A549 (cell line): ENCODE measurements at regions not wholly inside any gene's neighbourhood (a gene's known extent, or its start where the extent isn't known, plus 50 kb on each side); places are given as distances from the start of the nearest gene placed in this dataset.
"Not testable (repeated sequence)": the region's sequence is repeated elsewhere in the genome, so short reads cannot be mapped to it uniquely, and the experiment has no call there.

Experiments used
- ATAC-seq, 2 experiments: fragments of 200-7000 bp in 1 of 2; fragments of >200 bp in 1 of 2; cut with Nextera tagmentation in 1 of 2; cut with Tn5 transposase in 1 of 2; 3 replicates each; pipeline versions ENCODE4 v1.8.0 to v1.9.1; 2018 to 2020; ENCODE audit warnings: mild to moderate bottlenecking in 1 of 2, moderate library complexity in 1 of 2
- CTCF ChIA-PET: fragments of 300-600 bp; sonication (Branson Sonifier 250); formaldehyde crosslinking; extraction: SDS; loops from one replicate; lab custom pipeline; 2021; ENCODE audit warnings: antibody characterized with exemption, inconsistent platforms; lab: Yijun Ruan, JAX
- POLR2A ChIA-PET: fragments of 350-600 bp; formaldehyde crosslinking; extraction: SDS; loops from one replicate; lab custom pipeline; 2021; ENCODE audit warnings: antibody characterized with exemption, inconsistent platforms; lab: Yijun Ruan, JAX
- DNase-seq, 2 experiments: peaks; one replicate each; pipeline versions ENCODE4 v3.0.0 to v3.0.0-alpha.2; 2011 to 2016; ENCODE audit warnings: low read depth in 1 of 2, low spot score in 1 of 2
- FAIRE-seq: peaks from 2 replicates; lab custom pipeline; 2011; peaks lifted over from hg19 to GRCh38; lab: Jason Lieb, UNC
- H3K27ac ChIP-seq, 2 experiments: fragments of >200 bp; sonication (Bioruptor Twin); formaldehyde crosslinking; 3 replicates each; pipeline ENCODE4 v1.5.1; 2016 to 2017
- H3K4me1 ChIP-seq: fragments of >200 bp; sonication (Bioruptor Twin); formaldehyde crosslinking; 3 replicates; pipeline ENCODE4 v1.6.1; 2016
- H3K4me2 ChIP-seq: fragments of >200 bp; sonication (Bioruptor Twin); formaldehyde crosslinking; 3 replicates; pipeline ENCODE4 v1.6.1; 2016
- H3K4me3 ChIP-seq: fragments of >200 bp; sonication (Bioruptor Twin); formaldehyde crosslinking; 3 replicates; pipeline ENCODE4 v1.5.1; 2016
- H3K9me3 ChIP-seq: fragments of >200 bp; sonication (Bioruptor Twin); formaldehyde crosslinking; 3 replicates; pipeline ENCODE4 v1.6.1; 2016
- EHF ChIP-seq: fragments of 250-450 bp; sonication (Bioruptor Pico); IDR thresholded peaks from 2 replicates; pipeline ENCODE4 v1.5.0; 2020; ENCODE audit warnings: mild to moderate bottlenecking
- EP300 ChIP-seq, 2 experiments: fragments of >200 bp; sonication (Bioruptor Twin); formaldehyde crosslinking; IDR thresholded peaks; 2 replicates in 1 of 2; 3 replicates in 1 of 2; pipeline ENCODE4 v1.6.1; 2016 to 2017
- ESRRA ChIP-seq: fragments of 150-350 bp; IDR thresholded peaks from 2 replicates; pipeline ENCODE4 v1.6.1; 2014; ENCODE audit warnings: mild to moderate bottlenecking, low read length, borderline replicate concordance
- GATA3 ChIP-seq: IDR thresholded peaks from 2 replicates; pipeline ENCODE4 v1.6.1; 2012; ENCODE audit warnings: borderline replicate concordance
- HEYL ChIP-seq: fragments of 250-450 bp; sonication (Bioruptor Pico); IDR thresholded peaks from 2 replicates; pipeline ENCODE4 v1.8.0; 2021; ENCODE audit warnings: mild to moderate bottlenecking, moderate library complexity
- HMGXB4 ChIP-seq: fragments of 250-450 bp; sonication (Bioruptor Pico); IDR thresholded peaks from 2 replicates; pipeline ENCODE4 v1.5.0; 2021; ENCODE audit warnings: mild to moderate bottlenecking, moderate library complexity, borderline replicate concordance
- HOXA7 ChIP-seq: fragments of 250-450 bp; sonication (Bioruptor Pico); IDR thresholded peaks from 2 replicates; pipeline ENCODE4 v1.5.0; 2020; ENCODE audit warnings: mild to moderate bottlenecking, moderate library complexity
- JUN ChIP-seq, 2 experiments: fragments of >200 bp; sonication (Bioruptor Twin); formaldehyde crosslinking; IDR thresholded peaks; 2 replicates in 1 of 2; 3 replicates in 1 of 2; pipeline ENCODE4 v1.6.1; 2016 to 2017
- KDM1A ChIP-seq: fragments of 200-600 bp; sonication (generic); IDR thresholded peaks from 2 replicates; pipeline ENCODE4 v1.6.1; 2016; ENCODE audit warnings: low read depth, mild to moderate bottlenecking
- KDM5A ChIP-seq: fragments of 200-600 bp; sonication (generic); IDR thresholded peaks from 2 replicates; pipeline ENCODE4 v1.6.1; 2016; ENCODE audit warnings: antibody characterized with exemption, mild to moderate bottlenecking
- MAFK ChIP-seq: fragments of 450-650 bp; IDR thresholded peaks from 2 replicates; pipeline ENCODE4 v1.6.1; 2014; ENCODE audit not compliant: partially characterized antibody
- MAX ChIP-seq: IDR thresholded peaks from 2 replicates; pipeline ENCODE4 v1.6.1; 2012
- NPAS2 ChIP-seq: fragments of 250-450 bp; sonication (Bioruptor Pico); IDR thresholded peaks from 2 replicates; pipeline ENCODE4 v1.8.0; 2022; ENCODE audit warnings: mild to moderate bottlenecking, moderate library complexity, borderline replicate concordance
- NR3C1 ChIP-seq: fragments of >200 bp; sonication (Bioruptor Twin); formaldehyde crosslinking; IDR thresholded peaks from 3 replicates; pipeline ENCODE4 v1.6.1; 2017
- PBX3 ChIP-seq: IDR thresholded peaks from 2 replicates; pipeline ENCODE4 v1.6.1; 2012
- POLR2A ChIP-seq: IDR thresholded peaks from 2 replicates; pipeline ENCODE4 v1.6.1; 2012; ENCODE audit warnings: mild to moderate bottlenecking, low read length
- RAD21 ChIP-seq, 2 experiments: fragments of >200 bp in 1 of 2; sonication (Bioruptor Twin) in 1 of 2; formaldehyde crosslinking in 1 of 2; IDR thresholded peaks in 1 of 2; conservative IDR thresholded peaks in 1 of 2; 2 replicates in 1 of 2; 3 replicates in 1 of 2; pipeline ENCODE4 v1.6.1; 2012 to 2018; ENCODE audit warnings: inconsistent platforms in 1 of 2
- RARB ChIP-seq: fragments of 250-450 bp; sonication (Bioruptor Pico); IDR thresholded peaks from 2 replicates; pipeline ENCODE4 v1.8.0; 2021; ENCODE audit warnings: mild to moderate bottlenecking, moderate library complexity
- RCOR1 ChIP-seq: fragments of 150-350 bp; IDR thresholded peaks from 2 replicates; pipeline ENCODE4 v1.6.1; 2014; ENCODE audit warnings: antibody characterized with exemption, low read length, low read depth
- RNF2 ChIP-seq: fragments of 200-600 bp; sonication (generic); IDR thresholded peaks from 2 replicates; pipeline ENCODE4 v1.6.1; 2016; ENCODE audit warnings: low read depth, mild to moderate bottlenecking, antibody characterized with exemption, moderate library complexity, borderline replicate concordance
- TFCP2L1 ChIP-seq: fragments of 250-450 bp; sonication (Bioruptor Pico); IDR thresholded peaks from 2 replicates; pipeline ENCODE4 v1.5.0; 2021; ENCODE audit warnings: mild to moderate bottlenecking
- ZFP36 ChIP-seq: fragments of 450-650 bp; IDR thresholded peaks from 2 replicates; pipeline ENCODE4 v1.6.1; 2014; ENCODE audit warnings: borderline replicate concordance; ENCODE audit not compliant: partially characterized antibody
- ZNF302 ChIP-seq: fragments of 250-450 bp; sonication (Bioruptor Pico); IDR thresholded peaks from 2 replicates; pipeline ENCODE4 v1.9.0; 2021; ENCODE audit warnings: inconsistent platforms, mild to moderate bottlenecking, moderate library complexity
- ZSCAN20 ChIP-seq: fragments of 250-450 bp; sonication (Bioruptor Pico); IDR thresholded peaks from 2 replicates; pipeline ENCODE4 v1.8.0; 2022; ENCODE audit warnings: mild to moderate bottlenecking, moderate library complexity
- WGBS: methylation state at CpG from one replicate; pipeline ENCODE4 v1.1.6; 2017; ENCODE audit errors: missing lambda C conversion rate; 5-methylcytosine and 5-hydroxymethylcytosine counted together

- peaks cover 9% of the 10 kb centered on the region; the same call in 2 of the 3 replicates for H3K9me3 ChIP-seq
- ATAC-seq (no peak), DNase-seq (no peak), FAIRE-seq (no peak)
- no peaks in the 10 kb centered on the region for H3K4me1 ChIP-seq
- no peak overlapping the region for H3K27ac ChIP-seq
- H3K4me3 ChIP-seq: no peak overlapping the region
- ChIA-PET POLR2A (no interaction called here), CTCF (no interaction called here)
- TF ChIP-seq HEYL (CRISPR knock-in tag) (no peak), RARB (CRISPR knock-in tag) (no peak)
- no peak overlapping the region for H3K4me2 ChIP-seq
- 1% methylated on average over 2 of the region's 2 CpGs for WGBS
Observed at GRCh38 chr2:49737606-49738005, 583.3 kb upstream of the FSHR start.

- not testable (repeated sequence) for FAIRE-seq, H3K4me1 ChIP-seq
Observed at GRCh38 chr2:49732924-49733323, 578.6 kb upstream of the FSHR start.

GRCh38 chr2:49719241-49719640 lies 564.9 kb upstream of the FSHR start:
- ATAC-seq: no peak
- Histone ChIP-seq H3K4me2 (no peak overlapping the region), H3K4me3 (no peak overlapping the region), H3K27ac (no peak overlapping the region), H3K4me1 (no peaks in the 10 kb centered on the region), H3K9me3 (no peaks in the 10 kb centered on the region)
- no peak for TF ChIP-seq PBX3
- no peak for TF ChIP-seq RAD21 (conservative IDR thresholded peaks at IDR 0.05 in 1 of 2, IDR thresholded peaks at IDR 0.05 in 1 of 2)
- TF ChIP-seq ESRRA: no peak
- TF ChIP-seq GATA3: no peak
- no peak for TF ChIP-seq NPAS2 (CRISPR knock-in tag)
- no peak for TF ChIP-seq ZFP36
- no peak for TF ChIP-seq HMGXB4 (CRISPR knock-in tag)
- TF ChIP-seq ZNF302 (CRISPR knock-in tag): no peak
- POLR2A ChIA-PET: no interaction called here
- CTCF ChIA-PET: no interaction called here
- no peak for DNase-seq
- FAIRE-seq: no peak

More at GRCh38 chr2:49732924-49733323, 578.6 kb upstream of the FSHR start:
- H3K27ac ChIP-seq, POLR2A ChIA-PET, ATAC-seq, DNase-seq, H3K4me3 ChIP-seq, H3K4me2 ChIP-seq, CTCF ChIA-PET: not testable (repeated sequence)
- 6% methylated on average over 4 of the region's 4 CpGs for WGBS
- H3K9me3 ChIP-seq: peaks cover 12% of the 10 kb centered on the region; the same call in 2 of the 3 replicates

GRCh38 chr2:49715597-49715996 lies 561.3 kb upstream of the FSHR start:
- ChIA-PET CTCF (no interaction called here), POLR2A (no interaction called here)
- ATAC-seq (no peak), FAIRE-seq (no peak), DNase-seq (no peak)
- Histone ChIP-seq H3K9me3 (no peaks in the 10 kb centered on the region), H3K4me2 (no peak overlapping the region), H3K27ac (no peak overlapping the region), H3K4me3 (no peak overlapping the region), H3K4me1 (no peaks in the 10 kb centered on the region)
- TF ChIP-seq POLR2A (no peak), RCOR1 (no peak), MAFK (no peak), NR3C1 (no peak), HOXA7 (no peak)
- WGBS: 4% methylated on average over 4 of the region's 4 CpGs

- FAIRE-seq (no peak), DNase-seq (no peak), ATAC-seq (no peak)
- Histone ChIP-seq H3K27ac (no peak overlapping the region), H3K9me3 (no peaks in the 10 kb centered on the region), H3K4me3 (no peak overlapping the region), H3K4me1 (no peaks in the 10 kb centered on the region), H3K4me2 (no peak overlapping the region)
- ChIA-PET CTCF (no interaction called here), POLR2A (no interaction called here)
- WGBS: 0% methylated on average over 2 of the region's 2 CpGs
- no peak for TF ChIP-seq RNF2
- no peak for TF ChIP-seq EP300 (IDR thresholded peaks at IDR 0.05)
- no peak for TF ChIP-seq JUN (IDR thresholded peaks at IDR 0.05)
- TF ChIP-seq MAX: no peak
- TF ChIP-seq TFCP2L1 (CRISPR knock-in tag): no peak
- no peak for TF ChIP-seq ZSCAN20
- no peak for TF ChIP-seq POLR2A
- no peak for TF ChIP-seq EHF
- no peak for TF ChIP-seq KDM1A
- TF ChIP-seq ESRRA: no peak
- no peak for TF ChIP-seq KDM5A
- TF ChIP-seq HMGXB4 (CRISPR knock-in tag): no peak
- TF ChIP-seq RCOR1: no peak
- TF ChIP-seq GATA3: no peak
Observed at GRCh38 chr2:49714454-49714853, 560.1 kb upstream of the FSHR start.
